Upper lobe of right lung (tissue), 1 donor: ENCODE measurements at regions not wholly inside any gene's neighbourhood (a gene's known extent, or its start where the extent isn't known, plus 50 kb on each side); places are given as distances from the start of the nearest gene placed in this dataset.

Experiments
- ATAC-seq: fragments of 200-7000 bp; cut with Tn5 transposase; one replicate; pipeline ENCODE4 v1.9.1; 2020; ENCODE audit warnings: mild to moderate bottlenecking, moderate library complexity
- DNase-seq: peaks from one replicate; pipeline ENCODE4 v3.0.0-alpha.2; 2020
- H3K27ac ChIP-seq: fragments of 200-600 bp; one replicate; pipeline ENCODE4 v1.8.0; 2022
- H3K27me3 ChIP-seq: fragments of 200-600 bp; one replicate; pipeline ENCODE4 v1.8.0; 2022; ENCODE audit warnings: mild to moderate bottlenecking
- H3K36me3 ChIP-seq: fragments of 200-600 bp; one replicate; pipeline ENCODE4 v1.8.0; 2022
- H3K4me1 ChIP-seq: fragments of 200-600 bp; one replicate; pipeline ENCODE4 v1.8.0; 2022
- H3K4me3 ChIP-seq: fragments of 200-600 bp; one replicate; pipeline ENCODE4 v1.8.0; 2022; ENCODE audit warnings: mild to moderate bottlenecking
- H3K9me3 ChIP-seq: fragments of 200-600 bp; one replicate; pipeline ENCODE4 v1.8.0; 2022
- intact Hi-C: fragments of 100-400 bp; cut with DNase I; formaldehyde crosslinking; loops from one replicate; pipeline ENCODE4 v1.11.0; 2022
- TF ChIP-seq, protein P1 (sequence below): fragments of 200-600 bp; IDR thresholded peaks from one replicate; pipeline ENCODE4 v1.8.0; 2022; ENCODE audit warnings: antibody characterized with exemption
- donor health status: DM: no; HTN: yes; CAD: no; lungs with severe emphysema.

DNA sequence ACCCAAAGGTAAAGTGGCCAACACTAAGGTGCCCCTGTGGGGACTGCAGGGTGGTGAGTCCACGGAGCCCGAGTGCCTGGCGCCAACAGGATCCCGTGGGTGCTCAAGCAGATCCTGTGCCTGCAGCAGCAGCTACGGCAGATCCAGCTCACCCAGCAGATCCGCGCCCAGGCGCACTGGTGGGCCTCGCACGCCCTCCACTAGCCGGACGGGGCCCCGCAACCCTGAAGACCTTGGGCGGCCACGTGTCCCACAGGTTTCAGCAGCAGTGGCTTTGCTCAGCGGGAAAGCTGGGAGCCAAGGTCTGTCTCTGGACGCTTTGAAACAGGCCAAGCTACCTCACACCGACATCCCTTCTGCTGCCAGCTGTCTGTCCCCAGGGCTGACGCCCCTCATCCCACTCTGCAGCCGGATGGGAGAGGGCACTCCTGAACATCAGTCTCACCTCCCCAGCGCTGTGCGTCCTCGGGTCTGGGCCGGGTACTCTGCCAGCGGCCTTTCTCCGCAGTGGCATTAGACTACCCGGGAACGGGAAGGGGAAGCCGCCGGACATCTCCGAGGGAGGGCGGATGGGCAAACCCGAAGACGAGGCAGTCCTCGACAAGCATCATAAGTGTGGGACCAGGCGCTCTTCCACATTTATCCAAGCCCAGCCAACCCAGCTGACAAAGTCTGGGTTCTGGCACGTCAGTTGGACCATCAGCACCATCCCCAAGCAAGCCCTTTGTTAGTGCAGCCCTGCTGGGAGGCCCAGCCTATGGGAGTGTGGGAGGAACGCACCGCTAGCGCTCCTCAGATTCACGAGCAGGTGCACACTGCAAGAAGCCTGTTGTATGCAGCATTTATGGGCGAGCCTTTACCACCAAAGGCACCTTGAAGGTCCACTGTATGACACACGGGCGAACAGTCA, 212.6 kb upstream of the UBE2E2 start:
- Histone ChIP-seq H3K9me3 (no peaks in the 10 kb centered on the region), H3K27ac (no peak overlapping the region), H3K36me3 (no peaks in the 10 kb centered on the region), H3K4me1 (no peaks in the 10 kb centered on the region), H3K27me3 (no peaks in the 10 kb centered on the region), H3K4me3 (no peak overlapping the region)
- DNase-seq (no peak), ATAC-seq (peak; percentile 35)
- TF ChIP-seq, protein P1, sequence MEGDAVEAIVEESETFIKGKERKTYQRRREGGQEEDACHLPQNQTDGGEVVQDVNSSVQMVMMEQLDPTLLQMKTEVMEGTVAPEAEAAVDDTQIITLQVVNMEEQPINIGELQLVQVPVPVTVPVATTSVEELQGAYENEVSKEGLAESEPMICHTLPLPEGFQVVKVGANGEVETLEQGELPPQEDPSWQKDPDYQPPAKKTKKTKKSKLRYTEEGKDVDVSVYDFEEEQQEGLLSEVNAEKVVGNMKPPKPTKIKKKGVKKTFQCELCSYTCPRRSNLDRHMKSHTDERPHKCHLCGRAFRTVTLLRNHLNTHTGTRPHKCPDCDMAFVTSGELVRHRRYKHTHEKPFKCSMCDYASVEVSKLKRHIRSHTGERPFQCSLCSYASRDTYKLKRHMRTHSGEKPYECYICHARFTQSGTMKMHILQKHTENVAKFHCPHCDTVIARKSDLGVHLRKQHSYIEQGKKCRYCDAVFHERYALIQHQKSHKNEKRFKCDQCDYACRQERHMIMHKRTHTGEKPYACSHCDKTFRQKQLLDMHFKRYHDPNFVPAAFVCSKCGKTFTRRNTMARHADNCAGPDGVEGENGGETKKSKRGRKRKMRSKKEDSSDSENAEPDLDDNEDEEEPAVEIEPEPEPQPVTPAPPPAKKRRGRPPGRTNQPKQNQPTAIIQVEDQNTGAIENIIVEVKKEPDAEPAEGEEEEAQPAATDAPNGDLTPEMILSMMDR: no peak
- intact Hi-C loops: no loop called here

DNA sequence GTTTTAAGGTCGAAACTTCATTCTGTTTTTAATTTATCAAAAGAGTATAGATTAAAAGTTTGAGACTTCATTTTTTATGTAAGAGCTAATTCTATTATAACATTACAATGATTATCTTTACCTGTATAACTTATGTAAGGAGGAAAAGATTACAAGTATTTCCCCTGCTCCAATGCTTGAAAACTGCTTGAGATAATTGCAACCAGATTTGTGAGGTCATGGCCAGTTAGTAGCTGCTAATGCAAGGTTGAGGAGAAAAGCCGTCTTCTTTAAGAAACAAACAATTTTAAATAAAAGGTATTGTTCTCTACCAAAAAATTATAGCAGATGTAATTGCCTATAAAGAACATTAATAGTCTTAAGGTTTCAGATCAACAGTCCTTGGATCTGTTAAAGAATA, 208.3 kb upstream of the UBE2E2 start:
- no peaks in the 10 kb centered on the region for H3K36me3 ChIP-seq
- no peaks in the 10 kb centered on the region for H3K4me1 ChIP-seq
- H3K27ac ChIP-seq: no peak overlapping the region
- H3K4me3 ChIP-seq: no peak overlapping the region
- ATAC-seq: no peak
- no peak for DNase-seq
- no peaks in the 10 kb centered on the region for H3K9me3 ChIP-seq
- intact Hi-C loops: no loop called here
- TF ChIP-seq, protein P1: no peak
- no peaks in the 10 kb centered on the region for H3K27me3 ChIP-seq

DNA sequence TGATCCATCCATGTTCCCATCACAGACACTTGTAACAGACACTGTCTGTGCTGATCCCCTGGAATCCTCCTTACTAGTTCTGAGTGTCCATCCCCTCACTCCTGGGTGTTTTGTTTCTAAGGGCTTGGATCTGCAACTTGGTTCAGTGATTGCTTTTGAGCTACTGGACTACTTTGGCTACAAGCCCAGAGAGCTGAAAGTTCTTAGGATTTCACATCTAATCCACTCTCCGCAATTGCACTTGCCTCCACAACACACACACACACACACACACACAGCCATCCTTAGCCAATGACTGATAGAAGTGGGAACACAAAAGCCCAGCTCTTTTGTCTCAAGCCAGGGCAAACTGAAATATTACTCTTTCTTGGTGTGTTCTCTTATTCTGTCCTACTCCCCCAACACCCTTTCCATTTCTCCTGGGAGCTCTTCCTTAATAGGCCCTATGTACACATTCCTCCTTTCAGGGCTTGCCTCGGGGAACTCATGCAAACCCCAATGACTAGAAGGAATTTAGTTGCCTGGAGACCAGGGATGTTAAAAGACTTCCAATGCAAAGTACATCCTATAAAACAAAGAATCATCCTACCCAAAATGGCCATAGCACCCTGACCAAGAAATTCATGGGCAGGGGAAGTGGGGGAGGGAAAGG, 206.1 kb upstream of the UBE2E2 start:
- DNase-seq: no peak
- Histone ChIP-seq H3K4me3 (no peak overlapping the region), H3K27me3 (no peaks in the 10 kb centered on the region), H3K36me3 (no peaks in the 10 kb centered on the region), H3K4me1 (no peaks in the 10 kb centered on the region), H3K9me3 (no peaks in the 10 kb centered on the region), H3K27ac (no peak overlapping the region)
- TF ChIP-seq, protein P1: no peak
- ATAC-seq: no peak
- intact Hi-C loops: no loop called here

DNA sequence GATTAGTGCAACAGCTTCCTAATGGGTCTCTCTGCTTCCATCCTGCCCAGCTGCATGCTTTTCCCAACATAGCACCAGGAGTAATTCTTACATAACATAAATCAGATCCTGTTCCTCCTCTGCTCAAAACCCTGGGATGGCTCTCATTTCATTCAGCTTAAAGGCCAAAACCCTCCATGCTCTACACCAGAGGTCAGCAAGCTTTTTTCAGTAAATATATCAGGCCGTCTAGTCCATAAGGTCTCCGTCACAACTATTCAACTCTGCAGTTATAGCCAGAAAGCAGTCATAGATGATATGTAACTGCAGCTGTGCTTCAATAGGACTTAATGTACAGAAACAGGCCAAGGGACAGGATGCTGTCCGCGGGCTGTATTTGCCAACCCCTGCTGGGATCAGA, 202.8 kb upstream of the UBE2E2 start:
- no peak for DNase-seq
- H3K4me1 ChIP-seq: peaks cover 2% of the 10 kb centered on the region
- no peaks in the 10 kb centered on the region for H3K36me3 ChIP-seq
- H3K9me3 ChIP-seq: no peaks in the 10 kb centered on the region
- intact Hi-C loops: no loop called here
- H3K27ac ChIP-seq: no peak overlapping the region
- H3K4me3 ChIP-seq: no peak overlapping the region
- TF ChIP-seq, protein P1: no peak
- no peak for ATAC-seq
- no peaks in the 10 kb centered on the region for H3K27me3 ChIP-seq

DNA sequence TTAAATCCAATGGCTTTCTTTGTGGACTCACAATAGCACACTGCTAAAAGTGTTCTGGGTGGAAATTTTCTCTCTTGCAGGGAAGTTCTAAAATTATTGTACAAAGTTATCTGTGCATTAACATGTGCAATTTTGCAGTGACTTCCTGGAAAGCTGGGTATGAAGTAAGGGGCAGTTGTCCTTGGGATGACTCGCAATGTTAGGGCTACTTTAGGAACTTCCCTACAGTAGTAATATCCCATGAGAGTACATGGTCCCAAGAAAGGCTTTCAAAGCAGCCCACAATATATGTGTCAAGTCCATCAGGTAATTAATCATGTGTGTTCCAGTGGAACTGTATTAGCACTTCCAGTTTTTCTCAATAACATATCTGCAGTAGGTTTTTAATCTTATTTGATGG, 201.0 kb upstream of the UBE2E2 start:
- no peaks in the 10 kb centered on the region for H3K36me3 ChIP-seq
- intact Hi-C loops: no loop called here
- no peaks in the 10 kb centered on the region for H3K9me3 ChIP-seq
- DNase-seq: no peak
- TF ChIP-seq, protein P1: no peak
- peaks cover 2% of the 10 kb centered on the region for H3K4me1 ChIP-seq
- no peaks in the 10 kb centered on the region for H3K27me3 ChIP-seq
- ATAC-seq: peak; percentile 34
- no peak overlapping the region for H3K27ac ChIP-seq
- no peak overlapping the region for H3K4me3 ChIP-seq
